ENCODE measurements at regions not wholly inside any gene's neighbourhood (a gene's known extent, or its start where the extent isn't known, plus 50 kb on each side); places are given as distances from the start of the nearest gene placed in this dataset.

DNA sequence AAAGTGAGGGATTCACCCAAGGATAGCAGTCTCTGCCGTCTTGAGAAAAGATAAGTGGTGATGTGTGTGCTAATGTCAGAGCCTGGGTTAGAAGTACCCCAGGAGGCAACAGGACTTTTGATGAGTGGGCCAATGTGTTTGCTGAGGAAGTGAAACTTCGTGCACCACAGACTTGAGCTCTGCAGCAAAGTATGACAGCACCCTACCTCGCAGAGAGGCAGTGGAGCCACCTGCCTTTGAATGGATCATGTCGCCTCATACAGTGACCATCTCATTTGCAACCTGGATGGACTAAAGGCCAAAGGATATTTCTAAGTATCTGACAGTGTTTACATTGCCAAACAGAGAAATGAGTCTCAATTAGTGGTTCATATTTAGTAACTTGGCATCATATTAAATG lies 593.9 kb upstream of the GRAMD2B start:
- DNase-seq (ENCODE audit: low spot score), result peak; percentile 10
- in situ Hi-C loops (cut with MboI; ENCODE audit: low sequenced_read_pairs, unreplicated experiment), result no loop called here
- TF ChIP-seq, protein P1, sequence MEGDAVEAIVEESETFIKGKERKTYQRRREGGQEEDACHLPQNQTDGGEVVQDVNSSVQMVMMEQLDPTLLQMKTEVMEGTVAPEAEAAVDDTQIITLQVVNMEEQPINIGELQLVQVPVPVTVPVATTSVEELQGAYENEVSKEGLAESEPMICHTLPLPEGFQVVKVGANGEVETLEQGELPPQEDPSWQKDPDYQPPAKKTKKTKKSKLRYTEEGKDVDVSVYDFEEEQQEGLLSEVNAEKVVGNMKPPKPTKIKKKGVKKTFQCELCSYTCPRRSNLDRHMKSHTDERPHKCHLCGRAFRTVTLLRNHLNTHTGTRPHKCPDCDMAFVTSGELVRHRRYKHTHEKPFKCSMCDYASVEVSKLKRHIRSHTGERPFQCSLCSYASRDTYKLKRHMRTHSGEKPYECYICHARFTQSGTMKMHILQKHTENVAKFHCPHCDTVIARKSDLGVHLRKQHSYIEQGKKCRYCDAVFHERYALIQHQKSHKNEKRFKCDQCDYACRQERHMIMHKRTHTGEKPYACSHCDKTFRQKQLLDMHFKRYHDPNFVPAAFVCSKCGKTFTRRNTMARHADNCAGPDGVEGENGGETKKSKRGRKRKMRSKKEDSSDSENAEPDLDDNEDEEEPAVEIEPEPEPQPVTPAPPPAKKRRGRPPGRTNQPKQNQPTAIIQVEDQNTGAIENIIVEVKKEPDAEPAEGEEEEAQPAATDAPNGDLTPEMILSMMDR (IDR thresholded peaks at IDR 0.05; ENCODE audit: borderline replicate concordance, control extremely low read depth, extremely low read depth, insufficient read depth, missing control alignments), result no peak

DNA sequence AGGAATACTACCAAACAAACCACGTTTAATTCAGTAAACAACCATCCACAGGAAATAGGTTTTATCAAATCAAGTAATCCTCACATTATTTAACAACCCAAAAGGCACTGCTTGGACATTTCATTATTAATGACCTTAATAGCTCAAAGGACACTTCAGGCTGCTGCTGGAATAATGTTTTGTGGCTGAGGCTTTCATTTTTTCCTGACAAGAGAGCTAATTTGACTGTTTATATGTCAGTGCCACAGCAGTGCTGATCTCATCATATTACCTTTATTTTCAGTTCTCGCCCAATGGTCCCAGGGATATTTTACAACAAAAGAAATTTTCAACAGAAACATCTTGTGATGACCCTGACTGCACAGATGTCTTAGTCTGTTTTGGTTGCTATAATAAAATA lies 589.8 kb upstream of the GRAMD2B start:
- TF ChIP-seq, protein P1 (IDR thresholded peaks at IDR 0.05; ENCODE audit: borderline replicate concordance, control extremely low read depth, extremely low read depth, insufficient read depth, missing control alignments), result no peak
- in situ Hi-C loops (cut with MboI; ENCODE audit: low sequenced_read_pairs, unreplicated experiment), result no loop called here
- no peak for DNase-seq (ENCODE audit: low spot score)

DNA sequence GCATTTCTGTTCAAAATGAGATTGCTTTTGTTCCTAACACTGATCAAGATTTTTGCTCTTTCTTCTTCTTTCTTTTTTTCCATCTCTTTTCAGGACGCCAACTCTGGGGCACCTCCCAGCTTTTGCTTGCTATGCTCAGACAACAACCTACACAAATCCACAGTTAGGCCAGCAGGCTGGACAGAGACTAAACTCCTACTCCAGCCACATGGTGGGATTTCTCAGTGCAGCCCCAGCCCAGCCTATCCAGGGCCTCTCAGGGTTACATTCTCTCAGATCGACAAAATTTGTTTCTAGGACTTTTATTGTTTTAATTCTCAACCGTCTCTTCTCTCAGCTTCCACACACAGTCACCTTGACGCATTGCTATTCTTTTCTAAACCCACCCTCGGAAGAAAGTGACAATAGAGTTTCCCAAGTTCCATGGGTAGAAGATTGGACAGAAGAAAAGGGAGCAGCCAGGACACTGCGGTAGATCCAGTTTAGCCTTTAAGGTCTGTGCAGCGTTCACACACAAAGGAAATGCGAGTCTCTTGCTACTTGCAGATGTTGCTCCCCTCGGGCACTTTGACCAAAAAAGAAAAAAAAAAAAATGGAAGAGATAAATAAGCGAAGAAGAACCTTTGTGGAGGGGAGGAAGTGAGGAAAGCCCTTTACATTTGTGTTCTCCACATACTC lies 588.6 kb upstream of the GRAMD2B start:
- in situ Hi-C loops (cut with MboI; ENCODE audit: low sequenced_read_pairs, unreplicated experiment), result no loop called here
- DNase-seq (ENCODE audit: low spot score), result no peak
- TF ChIP-seq, protein P1 (IDR thresholded peaks at IDR 0.05; ENCODE audit: borderline replicate concordance, control extremely low read depth, extremely low read depth, insufficient read depth, missing control alignments), result no peak

DNA sequence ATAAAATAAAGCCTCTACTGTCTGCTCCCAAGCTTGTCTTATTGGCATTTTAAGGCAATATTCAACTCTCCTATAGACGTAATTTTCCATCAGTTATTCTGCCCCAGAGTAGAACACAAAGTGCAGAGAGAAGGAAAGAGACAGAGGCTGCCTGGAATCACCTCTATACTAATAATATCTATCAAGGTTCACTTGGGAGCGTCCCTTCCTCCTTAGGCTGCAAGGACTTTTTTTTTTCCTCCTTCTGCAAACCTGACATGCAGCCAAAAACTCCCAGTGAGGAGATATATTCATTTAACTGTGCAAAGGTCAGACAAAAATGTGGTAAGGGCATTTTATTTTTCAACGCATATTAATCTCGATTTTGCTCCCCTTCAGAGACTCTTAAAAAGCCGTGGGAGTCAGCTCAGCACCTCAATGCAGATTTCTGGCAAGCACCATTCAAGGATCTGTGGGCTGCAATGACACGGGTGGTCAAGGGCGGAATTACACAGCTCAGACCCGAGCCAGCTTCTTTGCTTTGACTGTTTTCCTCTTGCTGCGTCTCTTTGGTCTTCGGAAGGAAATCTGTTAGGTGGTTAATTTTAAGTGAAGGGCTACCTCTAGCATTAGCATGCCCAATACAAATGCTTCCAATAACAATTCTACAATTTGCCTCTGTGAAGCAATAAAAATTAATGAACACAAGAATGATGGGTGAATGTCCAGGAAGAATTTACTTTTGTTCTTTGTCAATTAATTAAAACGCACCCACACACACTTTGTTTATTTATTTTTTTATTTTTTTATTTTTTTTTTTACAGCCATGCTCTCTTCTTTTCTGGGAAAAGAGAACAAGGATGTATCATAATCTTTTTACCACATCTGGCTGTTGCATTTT lies 587.7 kb upstream of the GRAMD2B start:
- TF ChIP-seq, protein P1 (IDR thresholded peaks at IDR 0.05; ENCODE audit: borderline replicate concordance, control extremely low read depth, extremely low read depth, insufficient read depth, missing control alignments), result peak; percentile 36
- in situ Hi-C loops (cut with MboI; ENCODE audit: low sequenced_read_pairs, unreplicated experiment), result no loop called here
- DNase-seq (ENCODE audit: low spot score), result peak; percentile 12

DNA sequence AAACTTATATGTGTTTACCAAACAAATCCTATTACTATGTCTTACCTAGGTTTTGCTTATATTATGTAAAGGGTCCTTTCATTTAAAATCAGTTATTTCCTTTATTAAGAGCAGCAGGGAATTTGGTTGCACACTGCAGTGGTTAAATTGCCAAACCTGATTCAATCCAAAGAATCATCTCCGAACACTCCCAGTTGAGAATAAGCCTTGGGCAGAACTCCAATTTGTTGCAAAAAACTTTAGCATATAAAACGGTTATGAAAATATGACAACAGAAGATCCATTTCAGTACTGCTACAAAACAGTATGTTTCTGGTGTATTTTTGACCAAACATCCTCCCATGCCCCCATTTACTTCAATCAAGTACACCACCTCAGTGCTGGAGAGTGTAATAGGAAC lies 587.0 kb upstream of the GRAMD2B start:
- TF ChIP-seq, protein P1 (IDR thresholded peaks at IDR 0.05; ENCODE audit: borderline replicate concordance, control extremely low read depth, extremely low read depth, insufficient read depth, missing control alignments), result no peak
- DNase-seq (ENCODE audit: low spot score), result no peak
- in situ Hi-C loops (cut with MboI; ENCODE audit: low sequenced_read_pairs, unreplicated experiment), result no loop called here

DNA sequence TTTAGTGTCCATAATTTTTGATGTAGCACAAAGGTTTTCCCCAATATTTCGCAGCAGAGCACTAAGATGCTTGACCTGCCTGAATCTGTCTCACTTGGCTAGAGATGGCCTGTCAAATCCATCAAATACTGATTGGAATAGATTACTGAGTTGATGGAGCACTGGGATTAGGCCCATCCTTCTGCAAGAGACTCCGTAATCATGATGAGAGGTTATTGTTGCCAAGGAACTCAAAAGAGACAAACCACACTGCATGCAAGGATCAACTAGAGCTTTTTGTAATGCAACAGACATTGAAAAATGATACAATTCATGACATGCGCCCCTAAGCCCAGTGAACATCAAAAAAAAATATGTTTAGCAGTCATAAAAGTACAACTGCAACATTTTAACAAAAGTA lies 585.3 kb upstream of the GRAMD2B start:
- TF ChIP-seq, protein P1 (IDR thresholded peaks at IDR 0.05; ENCODE audit: borderline replicate concordance, control extremely low read depth, extremely low read depth, insufficient read depth, missing control alignments), result no peak
- DNase-seq (ENCODE audit: low spot score), result no peak
- in situ Hi-C loops (cut with MboI; ENCODE audit: low sequenced_read_pairs, unreplicated experiment), result no loop called here

All from GM13976 (cell line).